Thymus (tissue), 11 donors: ENCODE measurements at regions not wholly inside any gene's neighbourhood (a gene's known extent, or its start where the extent isn't known, plus 50 kb on each side); places are given as distances from the start of the nearest gene placed in this dataset.

Source experiments
- DNase-seq, 9 donors: peaks; one replicate each; pipeline ENCODE4 v3.0.0-alpha.2; 2013; ENCODE audit warnings: low spot score in 9 of 9, low read depth in 6 of 9, missing footprints in 1 of 9
- H3K27ac ChIP-seq, 2 donors: one replicate each; pipeline ENCODE4 v1.5.1; 2013; ENCODE audit warnings: control low read depth in 1 of 2, low read depth in 1 of 2, low read length in 1 of 2, mild to moderate bottlenecking in 1 of 2, moderate library complexity in 1 of 2
- H3K27me3 ChIP-seq, 2 donors: one replicate each; pipeline ENCODE4 v1.5.1; 2013; ENCODE audit warnings: low read length in 1 of 2; ENCODE audit not compliant: control insufficient read depth in 2 of 2, insufficient read depth in 1 of 2
- H3K36me3 ChIP-seq, 2 donors: one replicate each; pipeline ENCODE4 v1.5.1; 2013; ENCODE audit warnings: low read length in 1 of 2, mild to moderate bottlenecking in 1 of 2, moderate library complexity in 1 of 2; ENCODE audit not compliant: control insufficient read depth in 2 of 2, insufficient read depth in 2 of 2
- H3K4me1 ChIP-seq, 2 donors: one replicate each; pipeline ENCODE4 v1.5.1; 2013; ENCODE audit warnings: low read length in 2 of 2; ENCODE audit not compliant: control insufficient read depth in 2 of 2, insufficient read depth in 2 of 2
- H3K4me3 ChIP-seq, 2 donors: one replicate each; pipeline ENCODE4 v1.5.1; 2013; ENCODE audit warnings: low read length in 2 of 2, control low read depth in 1 of 2, mild to moderate bottlenecking in 1 of 2
- H3K9me3 ChIP-seq, 2 donors: one replicate each; pipeline ENCODE4 v1.5.1; 2013; ENCODE audit warnings: low read length in 1 of 2, mild to moderate bottlenecking in 1 of 2; ENCODE audit not compliant: control insufficient read depth in 2 of 2, insufficient read depth in 1 of 2
- WGBS: extraction: QIAGEN DNeasy Blood & Tissue Kit; methylation state at CpG from one replicate; pipeline ENCODE4 v1.1.7; 2013; 5-methylcytosine and 5-hydroxymethylcytosine counted together
- donor health status: healthy.

DNA sequence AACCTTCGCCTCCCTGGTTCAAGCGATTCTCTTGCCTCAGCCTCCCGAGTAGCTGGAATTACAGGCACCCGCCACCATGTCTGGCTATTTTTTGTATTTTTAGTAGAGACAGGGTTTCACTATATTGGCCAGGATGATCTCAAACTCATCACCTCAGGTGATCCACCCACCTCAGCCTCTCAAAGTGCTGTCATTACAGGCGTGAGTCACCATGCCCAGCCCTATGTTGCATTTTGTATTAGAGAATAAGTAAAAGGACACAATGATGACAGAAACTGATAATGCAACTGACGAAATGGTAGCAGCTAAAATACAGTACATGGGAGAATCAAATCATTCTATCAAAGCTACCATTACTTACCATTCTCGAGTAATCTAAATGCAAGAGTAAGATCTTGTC is 276.7 kb downstream of the DSEL start:
- Histone ChIP-seq H3K9me3 (no peaks in the 10 kb centered on the region), H3K27ac (no peak overlapping the region), H3K4me3 (no peak overlapping the region), H3K27me3 (no peaks in the 10 kb centered on the region), H3K36me3 (no peaks in the 10 kb centered on the region), H3K4me1 (no peaks in the 10 kb centered on the region)
- DNase-seq, result no peak
- WGBS, result 96% methylated on average over 7 of the region's 7 CpGs

DNA sequence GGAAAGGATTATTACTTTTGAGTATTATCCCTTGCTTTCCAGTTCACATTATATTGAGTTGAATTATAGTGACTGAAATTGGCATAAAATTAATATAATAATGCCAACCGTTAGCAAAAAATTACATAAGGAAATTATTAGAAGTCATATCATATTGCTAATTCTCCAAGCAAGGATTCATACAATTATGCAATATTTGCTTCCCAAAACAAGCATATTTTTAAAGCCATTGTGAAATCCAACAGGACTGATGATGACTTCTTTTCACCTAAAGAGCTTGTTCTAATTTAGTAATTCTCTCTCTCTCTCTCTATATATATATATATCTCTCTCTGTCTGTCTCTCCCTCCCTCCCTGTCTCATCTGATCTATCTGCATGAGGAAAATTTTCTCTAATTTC is 283.5 kb downstream of the DSEL start:
- H3K27ac ChIP-seq, result no peak overlapping the region
- no peaks in the 10 kb centered on the region for H3K9me3 ChIP-seq
- H3K36me3 ChIP-seq, result no peaks in the 10 kb centered on the region
- H3K4me1 ChIP-seq, result no peaks in the 10 kb centered on the region
- H3K4me3 ChIP-seq, result no peak overlapping the region
- no peak for DNase-seq
- WGBS, result 91% methylated on average over 1 of the region's 1 CpG
- no peaks in the 10 kb centered on the region for H3K27me3 ChIP-seq

DNA sequence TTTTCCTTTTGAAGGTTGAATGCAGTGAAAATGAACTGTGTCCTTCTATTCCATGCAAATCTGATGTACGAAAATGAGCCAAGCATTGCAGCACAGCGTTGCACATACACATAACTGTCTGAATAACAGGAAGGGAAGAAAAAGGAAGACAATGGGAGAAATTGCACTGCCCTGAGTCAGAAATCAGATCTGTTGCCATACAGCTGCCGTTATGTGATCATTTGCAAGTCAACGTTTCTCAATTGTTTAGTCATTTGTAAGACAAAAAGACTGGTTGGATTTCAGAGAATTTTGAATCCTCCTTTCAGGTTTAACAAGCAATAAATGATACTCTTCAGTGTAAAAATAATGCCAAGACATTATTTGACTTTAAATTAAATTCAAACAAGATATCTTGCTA is 284.1 kb downstream of the DSEL start:
- DNase-seq, result no peak
- Histone ChIP-seq H3K27ac (no peak overlapping the region), H3K27me3 (no peaks in the 10 kb centered on the region), H3K4me1 (no peaks in the 10 kb centered on the region), H3K36me3 (no peaks in the 10 kb centered on the region), H3K4me3 (no peak overlapping the region), H3K9me3 (no peaks in the 10 kb centered on the region)
- 82% methylated on average over 4 of the region's 4 CpGs for WGBS

DNA sequence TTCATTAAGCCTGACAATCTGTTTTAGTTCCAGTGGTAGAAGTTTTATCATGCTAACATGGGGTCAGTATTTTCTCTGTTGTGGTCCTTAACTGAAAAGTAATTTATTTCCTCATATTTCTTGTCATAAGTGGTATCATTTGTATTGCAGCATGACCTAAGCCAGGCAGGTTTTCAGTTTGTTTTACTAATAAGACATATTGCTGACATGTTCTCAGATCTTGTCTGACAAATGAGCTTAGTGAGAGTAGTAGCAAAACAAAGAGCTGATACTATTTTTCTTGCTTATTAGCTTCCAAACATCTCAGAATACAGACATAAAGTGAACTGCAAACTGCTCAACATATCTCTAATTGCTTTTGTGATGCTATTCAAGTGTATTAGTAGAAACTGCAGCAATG is 293.6 kb downstream of the DSEL start:
- no peaks in the 10 kb centered on the region for H3K27me3 ChIP-seq
- no peaks in the 10 kb centered on the region for H3K36me3 ChIP-seq
- no peaks in the 10 kb centered on the region for H3K4me1 ChIP-seq
- H3K9me3 ChIP-seq, result no peaks in the 10 kb centered on the region
- no peak for DNase-seq
- H3K27ac ChIP-seq, result no peak overlapping the region
- no peak overlapping the region for H3K4me3 ChIP-seq

DNA sequence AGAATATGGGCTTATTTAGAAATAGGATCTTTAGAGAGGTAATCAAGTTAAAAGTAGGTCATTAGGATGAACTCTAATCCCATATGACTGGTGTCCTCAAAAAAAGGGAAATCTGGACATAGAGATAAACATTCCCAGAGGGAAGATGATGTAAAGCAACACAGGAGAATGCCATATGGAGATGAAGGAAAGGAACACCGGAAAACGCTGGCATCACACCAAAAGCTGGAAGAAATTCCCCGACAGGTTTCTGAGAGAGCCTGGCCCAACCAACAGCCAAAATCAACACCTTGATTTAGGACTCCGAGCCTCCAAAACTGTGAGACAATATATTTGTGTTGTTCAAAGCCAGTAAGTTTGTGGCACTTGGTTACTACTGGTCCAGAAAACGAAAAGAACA is 296.7 kb downstream of the DSEL start:
- no peak overlapping the region for H3K4me3 ChIP-seq
- no peaks in the 10 kb centered on the region for H3K36me3 ChIP-seq
- H3K4me1 ChIP-seq, result no peaks in the 10 kb centered on the region
- H3K9me3 ChIP-seq, result no peaks in the 10 kb centered on the region
- DNase-seq, result no peak
- H3K27ac ChIP-seq, result no peak overlapping the region
- H3K27me3 ChIP-seq, result no peaks in the 10 kb centered on the region
- 93% methylated on average over 5 of the region's 5 CpGs for WGBS

DNA sequence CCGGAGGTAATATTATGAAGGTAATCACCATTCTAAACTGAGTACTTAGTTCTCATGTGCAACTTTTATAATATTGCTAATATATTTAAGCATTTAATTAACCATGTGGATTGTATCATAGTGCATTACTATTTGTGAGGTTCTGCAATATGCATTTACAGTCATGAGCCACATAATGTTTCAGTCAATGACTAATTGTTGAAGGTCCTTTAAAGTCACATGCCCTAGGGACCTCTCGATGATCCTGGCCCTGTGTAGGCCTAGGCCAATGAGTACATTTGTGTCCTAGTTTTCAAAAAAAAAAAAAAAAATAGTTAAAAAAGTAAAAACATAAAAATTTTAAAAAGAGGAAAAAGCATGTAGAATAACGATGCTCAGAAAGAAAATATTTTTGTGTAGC is 298.0 kb downstream of the DSEL start:
- WGBS, result 98% methylated on average over 3 of the region's 3 CpGs
- no peaks in the 10 kb centered on the region for H3K4me1 ChIP-seq
- no peaks in the 10 kb centered on the region for H3K9me3 ChIP-seq
- DNase-seq, result no peak
- no peaks in the 10 kb centered on the region for H3K27me3 ChIP-seq
- H3K36me3 ChIP-seq, result no peaks in the 10 kb centered on the region
- H3K27ac ChIP-seq, result no peak overlapping the region
- H3K4me3 ChIP-seq, result no peak overlapping the region

DNA sequence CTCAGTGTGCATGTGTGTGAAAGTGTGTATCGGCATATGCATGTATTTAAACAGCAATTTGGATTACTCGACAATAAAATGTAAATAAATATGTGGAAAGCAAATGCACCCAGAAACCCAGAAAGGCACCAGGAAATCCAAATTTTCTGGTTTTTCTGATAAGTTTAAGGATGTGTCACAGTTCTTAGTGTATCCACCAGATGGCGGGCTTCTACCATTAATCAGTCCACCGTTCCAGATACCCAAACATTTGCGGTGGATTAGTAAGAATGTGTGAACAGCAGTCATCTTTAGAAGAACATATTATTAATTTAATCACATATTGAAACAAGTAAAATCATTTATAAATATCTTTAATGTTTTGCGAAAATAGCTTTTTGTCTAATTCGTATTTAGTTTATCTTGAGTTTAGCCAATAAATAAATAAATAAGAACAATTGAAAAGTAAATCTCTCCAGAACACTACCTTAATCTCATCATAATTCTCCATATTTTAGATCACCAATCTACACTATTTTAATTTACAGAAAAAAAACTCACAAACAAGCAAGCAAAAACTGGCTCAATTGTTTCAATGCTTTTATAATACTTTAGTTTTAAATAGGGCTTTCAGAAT is 298.9 kb downstream of the DSEL start:
- Histone ChIP-seq H3K9me3 (no peaks in the 10 kb centered on the region), H3K36me3 (no peaks in the 10 kb centered on the region), H3K4me3 (no peak overlapping the region), H3K27ac (no peak overlapping the region), H3K4me1 (no peaks in the 10 kb centered on the region), H3K27me3 (no peaks in the 10 kb centered on the region)
- DNase-seq, result peak; percentile 11 to 66 (median 29)
- 7% methylated on average over 7 of the region's 7 CpGs for WGBS

DNA sequence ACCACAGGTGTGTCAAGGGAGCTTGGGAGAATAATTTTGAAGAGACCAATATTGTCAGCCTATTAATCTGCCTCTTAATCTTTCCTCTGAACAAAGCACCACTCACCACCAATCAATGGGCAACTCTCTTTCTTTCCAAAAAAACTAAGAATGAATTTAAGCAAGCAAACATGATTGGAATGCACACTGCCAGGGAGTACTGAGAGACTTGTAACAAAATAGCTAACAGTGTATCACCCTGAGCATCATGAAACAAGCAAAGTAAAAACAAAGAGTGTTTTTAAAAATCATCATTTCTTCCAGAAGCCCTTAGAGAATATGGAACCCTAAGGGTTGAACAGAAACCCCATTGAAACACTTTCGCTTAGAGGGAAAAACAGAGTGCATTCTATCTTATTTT is 299.7 kb downstream of the DSEL start:
- Histone ChIP-seq H3K27ac (no peak overlapping the region), H3K27me3 (no peaks in the 10 kb centered on the region), H3K4me1 (no peaks in the 10 kb centered on the region), H3K9me3 (no peaks in the 10 kb centered on the region), H3K36me3 (no peaks in the 10 kb centered on the region), H3K4me3 (no peak overlapping the region)
- 94% methylated on average over 1 of the region's 1 CpG for WGBS
- no peak for DNase-seq

DNA sequence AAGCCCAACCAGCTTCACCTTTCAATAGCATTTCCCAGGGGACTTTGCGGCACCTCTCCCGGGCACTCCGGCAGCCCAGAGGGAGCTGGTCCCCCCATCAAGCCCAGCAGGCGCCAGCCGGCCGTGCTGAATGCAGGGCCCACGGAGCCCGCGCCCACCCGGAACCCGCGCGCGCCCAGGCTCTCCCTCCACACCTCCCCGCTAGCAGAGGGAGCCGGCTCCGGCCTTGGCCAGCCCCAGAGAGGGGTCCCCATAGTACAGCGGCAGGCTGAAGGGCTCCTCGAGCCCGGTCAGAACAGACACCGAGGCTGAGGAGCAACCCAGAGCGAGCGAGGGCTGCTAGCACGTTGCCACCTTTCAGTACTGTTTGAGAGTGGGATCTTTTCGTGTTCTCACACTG is 300.8 kb downstream of the DSEL start:
- Histone ChIP-seq H3K4me3 (no peak overlapping the region), H3K27ac (no peak overlapping the region), H3K4me1 (no peaks in the 10 kb centered on the region), H3K27me3 (no peaks in the 10 kb centered on the region), H3K36me3 (no peaks in the 10 kb centered on the region), H3K9me3 (no peaks in the 10 kb centered on the region)
- WGBS, result 93% methylated on average over 25 of the region's 25 CpGs
- DNase-seq, result no peak

DNA sequence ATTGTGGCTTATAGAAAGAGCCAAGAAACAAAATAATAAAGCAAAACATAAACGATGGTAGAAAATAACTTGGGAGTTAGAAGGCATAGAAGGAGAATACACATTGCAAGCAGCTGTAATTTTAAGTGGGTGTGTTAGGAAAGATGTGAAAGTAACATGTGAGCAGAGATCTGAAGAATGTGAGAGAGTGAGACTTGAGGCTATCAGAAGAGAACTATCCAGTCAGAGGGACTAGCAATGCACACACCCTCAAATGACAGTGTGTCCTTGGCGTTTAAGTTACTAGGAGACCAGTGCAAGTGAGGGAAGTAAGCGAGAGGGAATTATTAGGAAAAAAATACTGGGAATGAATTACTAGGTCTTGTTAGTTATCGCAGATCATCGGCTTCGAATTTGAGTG is 304.9 kb downstream of the DSEL start:
- no peaks in the 10 kb centered on the region for H3K4me1 ChIP-seq
- WGBS, result 93% methylated on average over 6 of the region's 6 CpGs
- no peaks in the 10 kb centered on the region for H3K9me3 ChIP-seq
- no peaks in the 10 kb centered on the region for H3K36me3 ChIP-seq
- H3K27me3 ChIP-seq, result no peaks in the 10 kb centered on the region
- no peak for DNase-seq
- H3K4me3 ChIP-seq, result no peak overlapping the region
- no peak overlapping the region for H3K27ac ChIP-seq
